Bronchial epithelial cell (primary cell): ENCODE measurements at regions not wholly inside any gene's neighbourhood (a gene's known extent, or its start where the extent isn't known, plus 50 kb on each side); places are given as distances from the start of the nearest gene placed in this dataset.

Source experiments
- DNase-seq: peaks from one replicate; pipeline ENCODE4 v3.0.0-alpha.2; 2010; ENCODE audit warnings: low read depth
- FAIRE-seq: peaks from 2 replicates; lab custom pipeline; 2011; peaks lifted over from hg19 to GRCh38; lab: Jason Lieb, UNC
- H3K27me3 ChIP-seq: 2 replicates; pipeline ENCODE4 v1.5.1; 2011; ENCODE audit warnings: low read length; ENCODE audit not compliant: control insufficient read depth, insufficient read depth
- H3K36me3 ChIP-seq: 2 replicates; pipeline ENCODE4 v1.5.1; 2011; ENCODE audit warnings: low read length; ENCODE audit not compliant: control insufficient read depth, insufficient read depth
- H3K4me3 ChIP-seq: 2 replicates; pipeline ENCODE4 v1.5.1; 2011; ENCODE audit warnings: mild to moderate bottlenecking, low read depth, low read length, control low read depth
- CTCF ChIP-seq: IDR thresholded peaks from 2 replicates; pipeline ENCODE4 v1.5.1; 2011; ENCODE audit warnings: mild to moderate bottlenecking, moderate library complexity, low read length, control low read depth, inconsistent platforms; ENCODE audit not compliant: insufficient read depth, severe bottlenecking

GRCh38 chr16:52773026-52773425 lies 226.1 kb upstream of the TOX3 start:
- DNase-seq, result no peak
- Histone ChIP-seq H3K4me3 (no peak overlapping the region), H3K36me3 (no peaks in the 10 kb centered on the region), H3K27me3 (no peaks in the 10 kb centered on the region)
- no peak for TF ChIP-seq CTCF
- no peak for FAIRE-seq

- TF ChIP-seq CTCF, result no peak
- no peaks in the 10 kb centered on the region for H3K36me3 ChIP-seq
- no peak for DNase-seq
- H3K4me3 ChIP-seq, result no peak overlapping the region
- H3K27me3 ChIP-seq, result no peaks in the 10 kb centered on the region
- no peak for FAIRE-seq
Observed at GRCh38 chr16:52770828-52771227, 223.9 kb upstream of the TOX3 start.

- no peak overlapping the region for H3K4me3 ChIP-seq
- H3K27me3 ChIP-seq, result no peaks in the 10 kb centered on the region
- no peak for DNase-seq
- no peak for TF ChIP-seq CTCF
- H3K36me3 ChIP-seq, result no peaks in the 10 kb centered on the region
- no peak for FAIRE-seq
Observed at GRCh38 chr16:52758473-52758855, 211.5 kb upstream of the TOX3 start.

GRCh38 chr16:52757746-52758472 lies 211.0 kb upstream of the TOX3 start:
- Histone ChIP-seq H3K36me3 (no peaks in the 10 kb centered on the region), H3K4me3 (no peak overlapping the region), H3K27me3 (no peaks in the 10 kb centered on the region)
- DNase-seq (no peak), FAIRE-seq (no peak)
- no peak for TF ChIP-seq CTCF

- no peak for FAIRE-seq
- Histone ChIP-seq H3K4me3 (no peak overlapping the region), H3K27me3 (no peaks in the 10 kb centered on the region), H3K36me3 (no peaks in the 10 kb centered on the region)
- TF ChIP-seq CTCF, result no peak
- no peak for DNase-seq
Observed at GRCh38 chr16:52756812-52757517, 210.0 kb upstream of the TOX3 start.
